ENCODE measurements at regions not wholly inside any gene's neighbourhood (a gene's known extent, or its start where the extent isn't known, plus 50 kb on each side); places are given as distances from the start of the nearest gene placed in this dataset.

GRCh38 chr2:82538590-82539279, 1920.3 kb downstream of the SUCLG1 start:
- ChIA-PET CTCF (no interaction called here), POLR2A (no interaction called here)
- no peak for DNase-seq (ENCODE audit: extremely low spot score)
- TF ChIP-seq CTCF (IDR thresholded peaks at IDR 0.05; ENCODE audit: control extremely low read depth, extremely low read depth, low read depth, missing control alignments) = no peak

- no peak for DNase-seq (ENCODE audit: extremely low spot score)
- CTCF ChIA-PET = no interaction called here
- POLR2A ChIA-PET = no interaction called here
- no peak for TF ChIP-seq CTCF (IDR thresholded peaks at IDR 0.05; ENCODE audit: control extremely low read depth, extremely low read depth, low read depth, missing control alignments)
Observed at GRCh38 chr2:82528288-82528687, 1930.8 kb downstream of the SUCLG1 start.

- ChIA-PET CTCF (no interaction called here), POLR2A (no interaction called here)
- no peak for DNase-seq (ENCODE audit: extremely low spot score)
- no peak for TF ChIP-seq CTCF (IDR thresholded peaks at IDR 0.05; ENCODE audit: control extremely low read depth, extremely low read depth, low read depth, missing control alignments)
Observed at GRCh38 chr2:82527124-82527523, 1932.0 kb downstream of the SUCLG1 start.

- no peak for TF ChIP-seq CTCF (IDR thresholded peaks at IDR 0.05; ENCODE audit: control extremely low read depth, extremely low read depth, low read depth, missing control alignments)
- DNase-seq (ENCODE audit: extremely low spot score) = no peak
- ChIA-PET CTCF (no interaction called here), POLR2A (no interaction called here)
Observed at GRCh38 chr2:82526277-82526676, 1932.8 kb downstream of the SUCLG1 start.

GRCh38 chr2:82525744-82526143, 1933.3 kb downstream of the SUCLG1 start:
- no peak for TF ChIP-seq CTCF (IDR thresholded peaks at IDR 0.05; ENCODE audit: control extremely low read depth, extremely low read depth, low read depth, missing control alignments)
- ChIA-PET CTCF (no interaction called here), POLR2A (no interaction called here)
- DNase-seq (ENCODE audit: extremely low spot score) = no peak

- no peak for DNase-seq (ENCODE audit: extremely low spot score)
- ChIA-PET CTCF (no interaction called here), POLR2A (no interaction called here)
- TF ChIP-seq CTCF (IDR thresholded peaks at IDR 0.05; ENCODE audit: control extremely low read depth, extremely low read depth, low read depth, missing control alignments) = no peak
Observed at GRCh38 chr2:82524826-82525225, 1934.3 kb downstream of the SUCLG1 start.

- no peak for DNase-seq (ENCODE audit: extremely low spot score)
- ChIA-PET CTCF (no interaction called here), POLR2A (no interaction called here)
- TF ChIP-seq CTCF (IDR thresholded peaks at IDR 0.05; ENCODE audit: control extremely low read depth, extremely low read depth, low read depth, missing control alignments) = no peak
Observed at GRCh38 chr2:82511894-82512293, 1947.2 kb downstream of the SUCLG1 start.
